Left renal pelvis (tissue), 4 donors: ENCODE measurements at regions not wholly inside any gene's neighbourhood (a gene's known extent, or its start where the extent isn't known, plus 50 kb on each side); places are given as distances from the start of the nearest gene placed in this dataset.

ENCODE experiments used
- DNase-seq, 4 donors: peaks; one replicate each; pipeline ENCODE4 v3.0.0-alpha.2; 2013; ENCODE audit warnings: low read depth in 4 of 4, low spot score in 3 of 4

DNA sequence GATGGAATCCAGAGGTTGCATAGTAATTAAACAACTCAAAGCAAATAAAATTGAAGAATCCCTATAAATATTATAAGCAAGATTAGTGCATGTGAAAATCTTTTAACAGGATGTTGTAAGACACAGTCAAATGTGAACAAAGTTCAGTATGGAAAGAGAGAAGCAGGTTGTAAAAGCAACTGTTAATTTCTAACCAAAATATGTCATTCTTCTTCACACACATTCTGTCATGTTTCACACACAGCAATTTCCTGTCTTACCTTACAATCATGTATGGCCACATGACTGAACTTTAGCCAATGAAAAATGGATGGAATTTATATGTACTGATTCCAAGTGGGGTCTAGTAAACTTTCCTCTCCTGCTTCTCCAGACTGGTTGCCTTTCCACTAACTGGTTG, 527.7 kb upstream of the TMPRSS15 start:
- DNase-seq, result no peak

DNA sequence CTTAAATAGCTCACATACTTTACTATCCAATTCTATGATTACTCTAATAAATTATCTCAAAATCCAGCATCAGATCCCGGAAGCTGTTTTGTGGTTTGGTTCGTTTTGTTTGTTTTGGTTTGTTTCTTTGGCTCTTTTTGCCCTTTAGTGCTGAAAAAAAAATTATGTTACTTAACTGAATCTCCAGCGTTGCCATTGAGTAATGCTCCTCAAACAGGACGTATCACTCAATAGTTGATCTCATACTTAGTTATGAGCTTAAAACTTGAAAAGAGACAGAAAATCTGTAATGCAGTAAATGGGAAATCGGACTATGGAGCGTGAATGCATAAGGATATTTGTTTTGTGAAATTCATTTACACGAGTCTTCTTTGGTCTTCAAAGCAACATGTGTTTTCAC, 533.8 kb upstream of the TMPRSS15 start:
- DNase-seq, result no peak

DNA sequence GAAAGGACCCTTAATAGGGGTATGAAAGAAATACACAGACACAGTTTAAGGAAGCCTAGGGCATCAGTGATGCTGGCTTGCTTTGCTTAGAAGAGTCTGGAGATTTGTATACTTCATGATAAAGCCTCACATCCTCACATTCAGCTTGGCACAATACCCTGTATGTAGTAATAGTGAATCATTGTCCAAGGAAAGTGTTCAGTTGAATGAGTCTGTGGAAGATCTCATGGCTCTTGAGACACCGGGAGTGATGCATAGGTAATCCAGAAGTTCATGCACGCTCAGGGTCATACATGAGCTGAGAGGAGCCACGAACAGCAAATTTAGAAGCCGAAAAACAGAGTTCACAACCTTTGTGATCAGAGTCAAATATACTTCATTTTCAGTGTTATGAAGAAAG, 537.2 kb upstream of the TMPRSS15 start:
- no peak for DNase-seq

GRCh38 chr21:18950045-18950740, 546.6 kb upstream of the TMPRSS15 start:
- no peak for DNase-seq

DNA sequence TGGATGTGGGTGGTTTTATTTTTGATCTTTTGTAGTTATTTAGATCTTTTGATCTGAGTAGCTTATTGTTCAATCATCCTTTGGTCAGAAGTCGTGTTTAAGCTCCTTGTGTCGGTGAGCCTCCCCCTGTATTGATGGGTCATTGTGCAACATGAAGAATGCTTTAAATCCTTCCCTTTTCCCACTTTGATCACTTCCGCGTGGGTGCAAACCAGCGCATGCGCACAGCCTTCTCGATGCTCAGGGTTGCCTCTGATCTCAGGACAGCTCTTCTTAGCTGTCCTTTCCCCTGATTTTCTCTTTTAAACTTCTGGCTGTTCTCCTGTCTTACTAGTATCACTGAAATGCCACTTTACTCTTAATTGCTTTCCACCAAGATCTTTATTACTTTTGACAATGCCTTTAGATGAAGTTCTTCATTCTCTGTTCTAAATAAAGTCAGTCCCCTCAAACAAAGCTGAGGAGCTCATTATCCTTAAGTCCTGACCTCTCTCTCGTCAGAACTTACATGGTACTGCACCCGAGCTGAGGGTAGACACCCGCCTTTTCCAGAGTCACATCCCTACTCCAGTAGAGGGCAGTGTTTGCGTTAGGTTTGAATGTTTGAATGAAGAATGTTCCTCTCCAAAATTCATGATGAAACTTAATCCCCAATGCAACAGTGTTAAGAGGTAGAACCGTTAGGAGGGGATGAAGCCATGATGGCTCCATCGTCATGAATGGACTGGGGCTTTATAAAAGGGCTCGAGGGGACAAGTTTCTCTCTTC, 547.9 kb upstream of the TMPRSS15 start:
- peak in 1 of 4 donors; percentile 5 for DNase-seq

DNA sequence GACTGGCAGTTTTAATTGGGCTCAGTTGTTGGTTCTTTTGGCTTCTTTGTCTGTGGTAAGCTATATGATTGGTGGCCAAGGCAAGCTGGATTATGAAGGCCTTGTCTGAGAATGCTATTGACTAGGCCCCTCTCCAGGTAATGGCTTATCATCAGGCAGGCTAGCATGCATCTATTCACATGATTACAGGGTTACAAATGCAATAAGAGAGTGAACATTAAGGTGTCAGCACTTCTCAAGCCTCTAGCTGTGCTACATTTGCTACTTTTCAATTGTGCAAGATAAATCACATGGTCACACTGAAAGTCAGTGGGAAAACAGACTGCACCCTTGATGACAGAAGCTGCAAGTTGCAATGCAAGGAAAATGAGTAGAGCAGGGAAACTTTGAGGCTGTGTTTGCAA, 550.9 kb upstream of the TMPRSS15 start:
- DNase-seq, result no peak

- no peak for DNase-seq
Measured at GRCh38 chr21:18959817-18960216, 556.2 kb upstream of the TMPRSS15 start.

DNA sequence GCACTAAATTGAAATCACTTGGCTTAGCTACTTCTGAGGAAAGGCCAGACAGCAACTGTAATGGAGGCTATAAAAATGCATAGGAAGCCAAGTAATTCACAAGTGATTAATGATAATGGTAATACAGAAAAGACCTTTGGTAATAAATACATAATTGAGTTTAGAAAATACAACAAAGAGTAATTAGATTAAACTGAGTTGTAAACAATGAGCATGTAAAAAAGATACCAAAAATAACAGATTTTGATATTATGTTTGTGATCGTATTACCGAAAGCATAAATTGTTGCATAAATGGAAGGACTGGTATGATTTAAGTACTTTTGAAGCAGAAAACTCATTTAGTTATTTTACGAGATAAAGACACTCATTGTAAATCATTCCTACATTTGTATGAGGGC, 556.7 kb upstream of the TMPRSS15 start:
- peak in 3 of 4 donors; percentile 21 to 29 (median 23) for DNase-seq

- DNase-seq, result no peak
Measured at GRCh38 chr21:18970416-18970815, 566.8 kb upstream of the TMPRSS15 start.

DNA sequence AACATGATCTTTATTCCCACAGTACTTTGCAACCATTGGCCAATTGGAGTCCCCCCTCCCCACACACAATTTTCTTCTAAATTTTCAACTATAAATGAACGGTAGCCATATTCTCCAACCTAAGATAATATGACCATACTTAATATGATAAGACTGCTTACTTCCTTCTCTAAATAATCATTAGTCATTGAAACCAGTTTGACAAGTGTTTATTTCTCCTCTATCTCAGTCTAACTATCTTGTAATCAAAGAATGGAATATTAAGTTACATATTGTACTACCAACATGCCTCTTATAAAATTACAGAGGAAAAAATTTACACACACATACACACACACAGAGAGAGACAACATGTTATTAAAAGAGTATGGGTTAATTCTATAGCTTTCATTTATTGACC, 567.4 kb upstream of the TMPRSS15 start:
- no peak for DNase-seq

GRCh38 chr21:18985584-18985983, 582.0 kb upstream of the TMPRSS15 start:
- DNase-seq, result no peak

- DNase-seq, result no peak
Measured at GRCh38 chr21:18986197-18986596, 582.6 kb upstream of the TMPRSS15 start.

DNA sequence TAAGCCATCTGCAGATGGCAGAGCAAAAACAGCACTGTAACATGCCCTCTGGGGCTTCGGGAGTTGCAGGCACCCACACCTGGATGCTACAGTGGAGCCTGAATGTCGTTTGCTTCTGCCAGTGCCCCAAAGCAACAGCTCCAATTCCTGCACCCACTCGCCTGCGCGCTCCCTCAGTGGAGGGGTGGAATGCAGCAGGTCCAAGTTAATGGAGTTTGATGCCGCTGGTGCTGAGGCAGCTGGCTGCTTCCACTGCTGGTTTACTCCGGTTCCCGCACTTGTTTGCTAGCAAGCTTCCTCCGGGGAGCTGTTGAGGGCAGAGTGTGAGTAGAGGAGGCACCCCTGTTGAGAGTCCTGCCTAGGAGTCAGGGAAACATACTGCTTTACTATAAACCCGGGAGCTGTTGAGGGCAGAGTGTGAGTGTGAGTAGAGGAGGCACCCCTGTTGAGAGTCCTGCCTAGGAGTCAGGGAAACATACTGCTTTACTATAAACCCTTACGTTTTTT, 584.0 kb upstream of the TMPRSS15 start:
- DNase-seq, result peak in 1 of 4 donors; percentile 21

DNA sequence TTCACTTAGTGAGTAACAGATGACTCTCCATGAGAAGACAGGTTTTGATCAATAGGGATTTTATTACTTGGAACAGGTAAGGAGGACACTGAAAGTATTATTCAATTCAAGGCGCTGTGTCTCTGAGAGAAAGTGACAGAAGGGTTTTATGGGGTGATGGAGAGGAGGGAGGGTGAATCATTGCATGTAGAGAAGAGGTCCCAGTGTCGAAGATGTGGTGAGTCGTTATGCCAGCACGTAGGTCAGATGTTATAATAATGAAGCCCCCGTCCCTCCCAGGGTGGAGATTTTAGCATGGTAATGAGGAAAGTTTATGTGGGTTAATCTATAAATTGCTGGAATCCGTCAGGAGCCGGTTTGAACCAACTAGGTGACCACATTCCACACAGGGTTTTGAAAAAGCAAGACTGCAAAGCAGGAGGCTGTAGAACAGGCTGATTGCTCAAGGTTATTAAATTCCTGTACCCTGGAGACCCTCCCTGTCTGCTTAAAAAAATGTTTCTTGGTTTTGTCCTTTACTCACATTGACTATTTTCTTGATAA, 586.4 kb upstream of the TMPRSS15 start:
- DNase-seq, result peak in 1 of 4 donors; percentile 7

- no peak for DNase-seq
Measured at GRCh38 chr21:18991846-18992245, 588.3 kb upstream of the TMPRSS15 start.

DNA sequence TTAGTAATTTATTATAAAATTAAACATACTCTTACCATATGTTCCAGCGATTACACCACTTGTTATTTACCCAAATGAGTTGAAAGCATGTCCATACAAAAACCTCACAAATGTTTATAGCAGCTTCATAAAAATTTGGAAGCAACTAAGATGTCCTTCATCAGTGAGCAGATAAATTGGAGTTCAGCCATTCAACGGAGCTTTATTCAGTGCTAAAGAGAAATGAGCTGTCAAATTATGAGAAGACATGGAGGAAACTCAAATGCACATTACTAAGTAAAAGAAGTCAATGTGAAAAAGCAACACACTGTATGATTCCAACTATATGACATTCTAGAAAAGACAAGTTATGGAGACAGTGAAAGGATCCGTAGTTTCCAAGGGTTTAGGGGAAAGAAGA, 606.7 kb upstream of the TMPRSS15 start:
- no peak for DNase-seq

DNA sequence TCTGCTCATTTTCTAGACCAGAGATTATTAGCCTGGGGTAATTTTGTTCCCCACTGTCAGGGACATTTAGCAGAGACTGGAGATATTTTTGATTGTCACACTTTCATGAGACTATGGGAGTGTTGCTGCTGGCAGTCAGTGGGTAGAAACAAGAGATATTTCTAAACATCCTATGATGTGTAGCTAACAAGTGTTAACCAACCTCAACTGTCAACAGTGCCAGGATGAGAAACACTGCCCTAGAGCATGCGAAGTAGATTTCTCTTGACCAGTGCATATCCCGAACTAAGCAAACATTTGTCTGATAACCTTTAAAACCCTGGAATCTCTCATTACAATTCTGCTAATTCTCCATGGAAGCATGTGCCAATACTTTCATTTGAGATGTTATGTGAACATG, 607.4 kb upstream of the TMPRSS15 start:
- DNase-seq, result no peak

GRCh38 chr21:19011451-19011850, 607.9 kb upstream of the TMPRSS15 start:
- no peak for DNase-seq

DNA sequence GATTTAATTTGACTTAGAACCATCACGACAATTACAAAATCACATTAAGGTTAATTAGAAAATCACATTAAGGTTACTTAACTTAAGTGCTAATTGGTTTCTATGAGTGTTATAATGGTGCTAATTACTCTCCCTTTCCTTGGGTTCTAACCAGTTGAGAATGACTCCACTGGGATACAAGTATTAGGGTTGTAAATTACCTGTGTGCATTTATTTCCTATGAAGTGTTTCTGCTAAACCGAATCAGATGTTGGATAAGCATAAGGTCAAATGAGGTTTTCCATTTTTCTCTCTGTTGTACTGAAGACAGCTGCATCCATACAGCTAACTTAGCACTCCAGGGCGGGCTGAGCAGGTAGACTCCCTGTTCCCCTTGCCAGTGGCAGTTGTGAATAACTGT, 610.3 kb upstream of the TMPRSS15 start:
- no peak for DNase-seq

DNA sequence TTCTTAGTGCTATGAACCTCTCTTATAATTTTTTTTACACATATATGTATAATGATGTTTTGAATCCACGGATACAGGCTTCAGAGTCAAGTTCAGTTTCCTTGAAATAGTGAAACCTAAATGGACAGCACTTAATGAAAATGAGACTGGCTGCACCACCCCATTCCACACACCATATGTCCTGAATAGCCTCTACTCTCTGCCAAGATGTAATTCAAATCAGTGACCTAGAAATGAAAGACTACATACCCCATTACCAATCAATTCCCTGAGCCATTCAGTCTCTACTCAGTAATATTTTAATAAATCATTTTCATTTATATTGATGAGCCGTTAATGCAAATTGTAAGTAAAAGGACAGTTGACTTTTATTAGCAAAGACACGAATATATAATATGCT, 614.9 kb upstream of the TMPRSS15 start:
- DNase-seq, result no peak

DNA sequence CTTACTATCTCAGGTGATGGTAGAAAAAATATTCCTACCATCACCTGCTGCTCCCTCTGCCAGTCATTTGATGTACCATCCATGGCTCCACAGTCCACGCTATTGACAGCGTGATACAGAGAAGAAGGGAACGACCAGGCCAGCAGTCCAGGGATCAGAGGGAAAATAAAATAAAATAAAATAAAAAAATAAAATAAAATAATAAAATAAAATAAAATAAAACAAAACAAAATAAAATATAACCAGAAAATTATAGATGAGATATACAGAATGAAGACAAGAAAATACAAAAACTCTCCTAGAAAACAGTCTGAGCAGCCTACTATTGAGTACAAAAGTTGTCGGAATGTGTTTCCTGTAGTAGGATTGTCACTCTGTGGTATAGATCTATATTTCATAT, 619.4 kb upstream of the TMPRSS15 start:
- DNase-seq, result no peak

DNA sequence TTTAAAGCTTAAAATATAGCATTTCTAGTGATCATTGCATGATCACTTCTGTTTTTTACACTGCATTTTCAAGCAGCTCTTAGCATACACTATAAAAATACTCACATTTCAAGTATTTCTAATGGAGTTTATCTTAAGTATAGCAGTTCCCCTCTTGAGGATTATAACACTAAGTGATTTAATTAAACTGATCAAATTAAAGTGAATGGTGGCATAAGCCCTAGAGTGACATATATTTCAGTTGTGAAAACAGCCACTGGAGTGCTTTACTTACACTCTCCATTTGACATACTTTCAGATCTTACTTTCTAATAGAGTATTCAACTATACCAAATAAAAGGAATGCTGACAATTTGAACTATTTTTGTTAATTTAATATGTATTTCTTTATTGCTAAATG, 623.3 kb upstream of the TMPRSS15 start:
- DNase-seq, result no peak
